AG09309 (cell line): ENCODE measurements at regions not wholly inside any gene's neighbourhood (a gene's known extent, or its start where the extent isn't known, plus 50 kb on each side); places are given as distances from the start of the nearest gene placed in this dataset.

Experiments used
- DNase-seq: peaks from one replicate; pipeline ENCODE4 v3.0.0-alpha.2; 2010; ENCODE audit warnings: low read depth
- H3K4me3 ChIP-seq: 2 replicates; pipeline ENCODE4 v1.5.1; 2011; ENCODE audit warnings: mild to moderate bottlenecking, low read depth, low read length, moderate library complexity; ENCODE audit not compliant: control insufficient read depth
- CTCF ChIP-seq: IDR thresholded peaks from 2 replicates; pipeline ENCODE4 v1.5.1; 2011; ENCODE audit warnings: mild to moderate bottlenecking, low read depth, low read length, inconsistent platforms; ENCODE audit not compliant: insufficient read depth, control insufficient read depth; ENCODE audit errors: missing control alignments

GRCh38 chr14:61877768-61878167 is 115.5 kb downstream of the SNAPC1 start:
- H3K4me3 ChIP-seq: no peak overlapping the region
- no peak for DNase-seq
- no peak for TF ChIP-seq CTCF

DNA sequence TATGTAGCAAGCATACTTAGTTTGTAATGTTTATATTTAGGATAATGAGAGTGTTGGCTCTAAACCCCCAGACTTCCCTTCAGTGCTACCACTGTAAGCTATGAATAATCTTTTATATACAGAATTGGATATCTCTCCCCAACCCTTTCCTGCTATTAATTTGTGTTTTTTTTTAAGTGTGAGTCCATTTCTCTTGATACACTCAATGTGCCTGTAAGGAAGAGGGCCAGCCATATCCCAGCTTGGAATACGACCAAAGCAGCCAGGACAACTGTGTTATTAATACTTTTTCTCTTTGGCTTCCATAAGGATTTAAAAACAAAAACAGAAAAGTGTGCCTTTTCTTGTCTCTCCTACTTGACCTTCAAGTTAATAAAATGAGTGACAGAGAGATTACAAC is 116.7 kb downstream of the SNAPC1 start:
- DNase-seq: no peak
- H3K4me3 ChIP-seq: no peak overlapping the region
- TF ChIP-seq CTCF: no peak

DNA sequence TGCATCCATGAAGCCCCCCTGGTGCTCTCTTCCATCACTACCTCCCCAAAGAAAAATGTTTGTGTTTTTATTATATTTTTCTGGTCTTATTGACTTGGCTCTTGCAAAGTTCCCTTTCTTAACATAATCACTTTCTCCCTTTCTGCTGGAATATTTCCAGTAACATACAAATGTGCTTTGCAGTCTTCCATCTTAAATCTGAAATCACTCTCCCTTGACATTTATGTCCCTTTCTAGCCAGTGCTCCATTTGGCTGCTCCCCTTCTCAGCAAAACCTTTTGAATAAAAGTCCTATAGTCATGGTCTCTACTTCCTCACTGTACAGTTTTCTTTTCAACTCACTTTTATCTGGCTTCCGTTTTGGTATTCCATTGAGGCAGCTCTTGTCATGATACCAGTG is 118.8 kb downstream of the SNAPC1 start:
- DNase-seq: no peak
- no peak for TF ChIP-seq CTCF
- H3K4me3 ChIP-seq: no peak overlapping the region

GRCh38 chr14:61884711-61885110 is 122.5 kb downstream of the SNAPC1 start:
- no peak for DNase-seq
- TF ChIP-seq CTCF: no peak
- no peak overlapping the region for H3K4me3 ChIP-seq

DNA sequence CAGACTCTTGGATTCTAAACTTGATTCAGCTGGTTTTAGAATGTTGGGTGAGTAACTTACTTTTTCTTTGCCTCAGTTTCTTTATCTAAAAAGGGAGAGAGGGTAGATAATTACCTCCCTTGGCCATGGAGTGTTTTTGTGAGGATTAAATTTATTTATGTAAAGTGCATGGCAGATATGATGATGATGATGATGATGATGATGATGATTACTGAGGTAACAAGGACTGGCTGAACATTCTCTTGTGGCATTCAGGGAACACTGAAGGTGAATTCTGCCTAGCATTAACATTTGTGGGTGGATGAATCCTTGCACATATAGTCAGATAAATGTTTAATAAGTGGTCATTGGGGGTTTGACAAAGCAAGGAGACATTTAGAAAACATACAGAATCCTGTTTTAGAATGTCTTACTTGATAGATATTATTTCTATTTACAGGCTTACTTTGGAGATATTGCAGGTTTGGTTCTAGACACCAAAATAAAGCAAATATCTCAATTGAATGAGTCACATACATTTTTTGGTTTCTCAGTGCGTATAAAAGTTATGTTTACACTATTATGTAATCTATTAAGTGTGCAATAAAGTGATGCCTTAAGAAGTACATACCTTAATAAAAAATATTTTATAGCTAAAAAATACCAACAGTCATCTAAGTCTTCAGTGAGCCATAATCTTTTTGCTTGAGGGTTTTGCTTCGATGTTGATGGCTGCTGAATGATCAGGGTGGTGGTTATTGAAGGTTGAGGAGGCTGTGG is 123.2 kb downstream of the SNAPC1 start:
- no peak for TF ChIP-seq CTCF
- no peak overlapping the region for H3K4me3 ChIP-seq
- DNase-seq: no peak

DNA sequence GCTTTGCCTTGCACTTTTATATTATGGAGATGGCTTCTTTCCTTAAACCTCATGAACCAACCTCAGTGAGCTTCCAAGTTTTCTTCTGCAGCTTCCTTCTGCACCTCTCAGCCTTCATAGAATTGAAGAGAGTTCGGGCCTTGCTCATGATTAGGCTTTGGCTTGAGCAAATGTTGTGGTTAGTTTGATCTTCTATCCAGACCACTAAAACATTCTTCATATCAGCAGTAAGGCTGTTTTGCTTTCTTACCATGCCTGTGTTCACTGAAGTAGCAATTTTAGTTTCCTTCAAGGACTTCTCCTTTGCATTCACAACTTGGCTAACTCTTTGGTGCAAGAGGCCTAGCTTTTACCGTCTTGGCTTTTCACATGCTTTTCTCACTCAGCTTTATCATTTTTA is 125.4 kb downstream of the SNAPC1 start:
- TF ChIP-seq CTCF: no peak
- no peak for DNase-seq
- H3K4me3 ChIP-seq: no peak overlapping the region
